HS-5 (cell line): ENCODE measurements at regions not wholly inside any gene's neighbourhood (a gene's known extent, or its start where the extent isn't known, plus 50 kb on each side); places are given as distances from the start of the nearest gene placed in this dataset.

Experiments
- DNase-seq: peaks from one replicate; pipeline ENCODE4 v3.0.0-alpha.2; 2012; ENCODE audit warnings: low read depth

DNA sequence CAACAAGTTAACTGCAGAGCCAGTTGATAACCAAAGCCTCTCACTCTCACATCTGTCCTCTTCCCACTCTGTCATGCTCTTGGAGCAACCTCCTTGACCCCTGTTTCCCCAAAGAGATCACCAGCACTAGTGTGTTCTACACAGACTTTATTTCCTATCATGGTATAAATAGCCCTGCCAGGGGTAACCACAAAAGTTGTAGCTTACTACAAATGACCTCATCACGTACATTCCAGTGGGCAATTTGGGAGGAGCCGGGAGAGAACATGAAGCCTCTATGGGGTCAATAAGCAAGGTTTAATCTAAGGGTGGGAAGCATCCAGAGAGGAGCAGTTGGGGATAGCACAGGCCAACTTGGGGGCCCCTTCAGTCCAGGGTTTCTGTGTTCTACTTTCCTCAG lies 186.5 kb downstream of the KCNA5 start:
- DNase-seq = peak; percentile 2

DNA sequence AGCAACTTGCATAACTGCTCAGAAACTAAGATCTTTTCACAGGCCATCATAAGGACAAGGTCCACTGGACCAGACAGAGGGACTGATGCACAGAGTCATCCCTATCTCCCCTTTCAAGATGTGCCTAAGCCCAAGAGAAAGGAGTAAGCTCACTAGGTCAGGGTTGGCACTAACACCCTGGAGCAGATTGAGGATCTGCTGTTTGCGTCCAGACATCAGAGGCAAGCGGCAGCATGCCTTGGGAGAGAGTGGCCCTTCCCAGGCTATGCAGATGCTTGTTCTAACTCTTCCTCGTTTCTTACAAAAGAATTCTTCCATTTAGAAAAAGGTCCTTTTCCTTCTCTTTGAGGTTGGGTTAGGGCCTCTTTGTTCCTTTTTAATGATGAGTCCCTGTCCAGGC lies 187.2 kb downstream of the KCNA5 start:
- DNase-seq = no peak

DNA sequence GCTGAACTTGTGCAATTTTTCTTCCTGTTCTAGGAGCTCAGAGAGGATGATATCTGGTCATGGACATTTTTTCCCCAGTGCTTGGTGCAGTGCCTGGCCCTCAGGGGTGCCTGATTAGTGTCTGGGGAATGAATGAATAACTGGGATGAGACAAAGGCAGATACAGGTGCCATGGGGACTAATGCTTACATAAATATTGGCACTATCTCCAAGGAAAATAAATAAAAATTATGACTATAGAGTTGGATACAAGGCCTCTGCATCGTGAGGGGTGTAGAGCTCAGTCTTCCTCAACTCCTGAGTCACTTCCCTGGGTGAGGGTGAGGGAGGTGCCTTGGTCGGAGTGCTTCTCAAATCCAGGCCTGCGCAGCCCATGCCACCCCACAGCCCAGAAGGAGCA lies 188.6 kb downstream of the KCNA5 start:
- DNase-seq = no peak

DNA sequence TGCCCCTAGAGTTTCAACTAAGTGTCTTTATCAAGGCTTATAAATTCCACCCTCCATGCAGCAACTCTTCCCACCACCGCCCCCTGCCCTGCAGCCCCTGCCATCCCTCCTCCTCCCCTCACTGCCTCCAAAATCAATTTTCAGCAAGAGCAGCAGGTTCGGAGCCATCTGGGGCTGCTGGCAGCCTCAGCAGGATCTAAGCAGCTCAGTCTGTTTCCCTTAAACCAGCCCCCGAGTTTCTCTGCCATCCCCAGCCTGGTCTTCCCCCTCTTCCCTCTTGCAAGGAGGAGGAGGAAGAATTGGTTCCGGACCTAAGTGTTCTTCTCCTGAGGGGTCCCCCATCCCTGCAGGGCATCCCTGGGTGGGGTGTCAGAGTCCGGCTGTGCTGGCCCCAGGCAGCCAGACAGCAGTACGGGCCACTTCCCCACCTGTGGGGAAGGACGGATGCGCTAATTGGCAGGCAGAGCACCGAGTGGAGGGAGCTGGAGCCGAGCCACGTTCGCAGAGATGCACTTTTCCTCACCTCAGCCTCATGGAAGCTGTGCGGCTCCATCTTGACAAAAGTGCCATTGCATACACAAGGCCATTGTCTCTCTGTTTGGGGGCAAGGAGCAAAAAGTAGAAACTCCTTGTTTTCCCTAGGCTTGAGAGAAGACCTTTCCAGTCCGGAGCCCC lies 189.3 kb downstream of the KCNA5 start:
- no peak for DNase-seq

- no peak for DNase-seq
Measured at GRCh38 chr12:5236022-5236640, 192.5 kb downstream of the KCNA5 start.

DNA sequence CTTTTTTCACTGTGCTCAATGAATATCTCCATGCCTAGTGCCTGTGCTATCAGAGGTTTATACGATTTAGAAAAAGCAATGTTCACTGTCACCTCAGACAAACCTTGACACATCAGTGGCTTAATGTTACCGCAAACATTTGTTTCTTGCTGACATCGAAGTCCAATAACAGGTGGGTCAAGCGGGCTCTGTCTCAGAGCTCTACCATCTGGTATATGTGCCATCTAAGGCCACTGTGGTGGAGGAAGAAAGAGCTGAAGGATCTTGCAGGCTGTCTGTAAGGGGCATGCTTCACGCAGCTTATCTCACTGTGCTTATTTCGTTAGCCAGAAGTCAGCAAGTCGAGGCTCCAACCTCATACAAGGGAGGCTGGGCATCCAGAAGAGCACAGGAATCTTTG lies 189.5 kb upstream of the NTF3 start:
- no peak for DNase-seq

- no peak for DNase-seq
Measured at GRCh38 chr12:5243014-5243413, 188.9 kb upstream of the NTF3 start.

DNA sequence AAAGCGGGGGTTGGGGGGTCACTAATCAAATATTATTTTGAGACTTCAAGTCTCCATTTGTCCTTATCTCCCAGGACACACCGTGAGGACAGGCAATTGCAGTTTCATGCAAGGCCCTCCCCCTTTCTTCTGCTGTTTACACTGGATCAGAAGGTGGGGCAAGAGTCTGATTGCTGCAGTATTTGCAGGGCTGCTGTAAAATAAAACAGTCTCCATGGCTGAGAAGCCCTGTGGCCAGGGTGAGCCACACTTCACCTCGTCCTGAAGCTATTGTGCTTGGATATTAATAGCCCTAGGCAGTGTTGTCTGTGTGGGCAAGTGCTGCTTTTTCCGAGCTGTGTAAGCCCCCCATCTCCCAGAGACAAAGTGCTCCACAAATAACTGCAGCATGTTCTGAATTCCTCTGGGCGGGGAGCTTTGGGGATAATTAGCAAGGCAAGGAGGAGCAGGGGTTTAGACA lies 187.4 kb upstream of the NTF3 start:
- DNase-seq = no peak

DNA sequence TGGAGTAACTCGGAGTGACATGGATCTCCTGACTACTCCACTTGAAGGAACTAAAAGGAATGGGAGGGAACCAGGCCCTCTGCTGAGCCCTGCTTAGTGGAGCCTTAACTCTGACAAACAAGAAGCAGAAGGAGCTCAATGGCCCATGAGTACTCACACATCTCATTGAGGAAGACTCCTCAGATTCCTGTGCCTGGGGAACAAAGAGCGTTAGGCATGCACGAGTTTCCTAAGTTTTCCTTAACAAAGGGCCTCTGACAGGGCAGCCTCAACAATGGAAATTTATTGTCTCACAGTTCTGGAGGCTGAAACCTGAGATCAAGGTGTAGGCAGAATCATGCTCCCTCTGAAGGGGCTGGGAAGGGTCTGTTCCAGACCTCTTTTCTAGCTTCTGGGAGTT lies 185.7 kb upstream of the NTF3 start:
- DNase-seq = no peak

- DNase-seq = no peak
Measured at GRCh38 chr12:5247144-5247543, 184.8 kb upstream of the NTF3 start.

DNA sequence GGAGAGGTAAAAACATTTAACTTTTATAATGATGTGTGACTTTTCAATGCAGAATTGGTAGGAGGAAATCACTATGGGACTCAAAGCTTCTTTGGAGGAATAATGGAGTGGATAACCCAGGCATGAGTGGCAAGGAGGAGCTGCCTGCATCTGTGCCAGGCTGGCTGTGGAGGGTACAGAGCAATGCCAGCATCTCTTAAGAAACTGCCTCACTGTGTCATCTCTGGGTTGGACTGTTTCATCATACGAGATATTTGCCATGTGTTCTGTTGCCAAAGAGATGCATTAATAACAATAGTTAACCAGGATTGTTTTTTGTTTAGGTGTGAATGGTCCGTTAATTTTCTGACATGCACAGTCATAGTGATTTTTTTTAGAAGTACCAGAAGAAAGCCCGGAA lies 183.7 kb upstream of the NTF3 start:
- no peak for DNase-seq

GRCh38 chr12:5248999-5249526 lies 182.8 kb upstream of the NTF3 start:
- no peak for DNase-seq

GRCh38 chr12:5251092-5251491 lies 180.8 kb upstream of the NTF3 start:
- DNase-seq = no peak

DNA sequence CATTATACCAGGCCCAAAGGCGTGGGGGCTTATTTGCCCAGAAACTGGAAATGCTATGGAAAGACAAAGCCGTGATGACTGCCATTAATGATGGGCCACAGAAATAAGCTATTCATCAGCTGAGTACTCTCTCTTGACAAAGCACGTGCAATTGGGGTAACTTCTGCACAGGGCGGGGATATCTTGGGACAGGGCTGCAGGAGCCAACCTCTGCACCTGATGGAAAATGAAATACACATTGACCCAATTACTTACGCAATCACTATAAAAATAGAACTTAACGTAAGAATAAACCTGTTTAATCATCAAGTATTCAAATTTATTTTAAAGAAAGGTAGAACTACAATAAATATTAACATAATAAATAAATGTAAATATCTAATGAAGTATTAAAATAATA lies 180.1 kb upstream of the NTF3 start:
- DNase-seq = no peak

GRCh38 chr12:5254703-5255102 lies 177.2 kb upstream of the NTF3 start:
- DNase-seq = no peak

DNA sequence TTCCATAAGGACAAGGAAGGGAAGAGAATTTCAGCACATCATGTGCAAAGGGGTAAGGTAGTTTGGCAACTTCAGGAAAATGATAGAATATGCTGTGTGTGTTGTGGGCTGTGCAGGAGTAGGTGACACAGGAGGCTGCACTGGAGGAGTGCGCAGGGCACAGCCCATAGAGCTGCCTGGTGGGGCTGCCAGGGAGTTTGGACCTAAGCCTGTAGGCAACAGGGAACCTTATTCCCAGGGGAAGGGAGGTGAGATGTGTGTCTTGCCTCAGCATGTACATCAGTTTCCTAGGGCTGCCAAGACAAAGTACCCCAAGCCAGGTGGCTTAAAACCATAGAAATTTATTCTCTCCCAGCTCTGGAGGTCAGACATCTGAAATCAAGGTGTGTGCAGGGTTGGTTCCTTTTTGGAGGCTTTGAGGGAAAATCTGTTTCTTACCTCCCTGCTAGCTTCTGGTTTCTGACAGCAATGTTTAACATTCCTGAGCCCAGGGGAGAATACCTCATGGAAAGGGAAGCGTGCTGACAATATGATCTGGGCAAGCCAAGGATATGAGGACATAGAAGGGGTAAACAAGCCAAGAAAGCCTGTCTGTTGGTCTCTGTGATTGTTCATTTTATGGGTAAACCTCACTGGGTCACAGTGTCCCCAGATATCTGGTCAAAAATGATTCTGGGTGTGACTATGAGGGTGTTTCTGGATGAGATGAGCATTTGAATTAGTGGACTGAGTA lies 174.0 kb upstream of the NTF3 start:
- DNase-seq = no peak

- DNase-seq = peak; percentile 73
Measured at GRCh38 chr12:5258498-5258897, 173.4 kb upstream of the NTF3 start.

DNA sequence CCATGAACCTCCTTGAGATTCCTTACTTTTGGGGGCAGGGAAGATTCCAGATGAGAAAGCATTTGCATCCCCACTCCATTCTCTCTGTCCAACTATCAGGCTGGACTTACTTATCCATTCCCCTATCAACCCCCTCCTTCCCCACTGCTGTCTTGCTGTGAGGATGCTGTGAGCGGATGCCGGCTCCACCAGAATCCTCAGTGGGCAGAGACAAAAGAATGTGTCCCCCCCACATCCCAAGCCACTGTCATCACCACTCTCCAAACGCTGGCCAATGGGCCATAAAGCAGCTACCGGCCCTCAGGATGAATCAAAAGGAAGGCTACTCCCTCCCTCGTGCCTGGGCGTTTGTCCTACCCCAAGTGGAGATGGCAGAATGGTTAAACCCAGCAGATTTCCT lies 173.0 kb upstream of the NTF3 start:
- no peak for DNase-seq

- DNase-seq = no peak
Measured at GRCh38 chr12:5259523-5259922, 172.4 kb upstream of the NTF3 start.

DNA sequence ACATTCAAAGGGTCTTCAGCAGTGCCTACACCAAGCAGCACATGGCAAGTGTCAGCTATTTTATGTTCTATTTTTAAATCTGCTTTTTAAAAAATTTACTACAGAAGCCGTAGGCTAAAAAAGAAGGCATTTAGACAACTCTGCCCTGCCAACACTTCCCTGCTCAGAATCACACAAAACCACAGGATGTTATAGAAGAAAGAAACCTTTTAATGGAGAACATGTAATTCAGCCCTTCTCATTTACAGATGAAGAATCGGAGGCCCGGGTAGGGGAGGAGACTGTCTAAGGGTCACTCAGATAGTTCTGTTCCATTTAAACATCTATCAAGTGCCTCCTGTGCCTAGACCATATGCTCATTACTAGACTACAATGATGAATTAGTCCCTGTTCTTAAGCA lies 171.8 kb upstream of the NTF3 start:
- DNase-seq = no peak

GRCh38 chr12:5260591-5261086 lies 171.3 kb upstream of the NTF3 start:
- no peak for DNase-seq

DNA sequence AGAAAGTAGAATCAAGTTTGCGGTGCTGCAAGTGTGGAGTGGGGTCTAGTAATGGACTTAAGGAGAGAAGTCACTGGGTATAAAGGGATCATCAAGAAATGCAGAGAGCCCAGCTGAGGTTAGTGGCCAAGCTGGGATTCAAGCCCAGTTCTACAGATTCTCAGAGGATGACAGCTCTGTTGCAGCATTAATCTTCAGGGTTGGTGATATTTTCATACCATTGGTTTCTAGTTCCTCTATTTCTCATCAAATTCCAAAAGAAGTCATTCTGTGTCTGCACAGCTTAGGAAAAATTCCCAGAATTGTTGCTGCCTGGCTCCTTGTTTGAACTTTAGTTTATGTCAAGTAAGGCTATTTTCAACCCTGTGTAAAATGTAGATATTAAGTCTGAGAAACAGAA lies 169.5 kb upstream of the NTF3 start:
- no peak for DNase-seq

DNA sequence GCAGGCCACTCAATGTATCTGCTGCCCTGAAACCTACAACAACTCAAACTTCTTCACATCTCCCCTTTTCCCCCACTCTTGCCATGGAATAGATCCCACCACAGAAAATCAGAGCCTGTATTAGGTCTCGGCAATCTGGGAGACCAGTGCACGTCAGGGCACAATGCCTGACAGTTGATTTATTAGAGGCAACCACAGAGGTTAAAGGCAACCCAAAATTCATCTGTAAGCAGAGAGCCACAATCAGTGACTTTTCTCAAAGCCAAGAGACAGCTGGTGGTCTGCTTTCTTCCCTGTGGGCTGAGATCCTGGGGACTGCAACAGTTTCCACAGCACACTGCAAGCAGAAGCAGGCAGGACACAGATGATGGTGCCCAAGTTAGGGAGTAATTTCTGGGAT lies 169.0 kb upstream of the NTF3 start:
- no peak for DNase-seq
